ENCODE measurements at regions not wholly inside any gene's neighbourhood (a gene's known extent, or its start where the extent isn't known, plus 50 kb on each side); places are given as distances from the start of the nearest gene placed in this dataset.

- no peak for TF ChIP-seq PKNOX1 (IDR thresholded peaks at IDR 0.05)
- TF ChIP-seq PAX5 (IDR thresholded peaks at IDR 0.05; ENCODE audit: borderline replicate concordance, low read depth, low read length) = peak; percentile 76; the same call in 1 of the 2 replicates
- no peak for TF ChIP-seq ASH2L (IDR thresholded peaks at IDR 0.05; ENCODE audit: borderline replicate concordance, low read depth)
- no peak for TF ChIP-seq GATAD2B (conservative IDR thresholded peaks at IDR 0.05; ENCODE audit: low read depth)
- TF ChIP-seq TCF12 (IDR thresholded peaks at IDR 0.05; ENCODE audit: low read depth, low read length) = no peak
- no peak for TF ChIP-seq SRF (IDR thresholded peaks at IDR 0.05; ENCODE audit: low read depth in 2 of 2, low read length in 2 of 2)
- no peak for TF ChIP-seq IRF5 (IDR thresholded peaks at IDR 0.05; ENCODE audit: borderline replicate concordance)
- TF ChIP-seq RAD51 (IDR thresholded peaks at IDR 0.05) = no peak
- TF ChIP-seq IRF4 (IDR thresholded peaks at IDR 0.05; ENCODE audit: low read depth, low read length) = 0 out of 2 replicates have a peak, but pooled peaks have one; percentile 22
- no peak for TF ChIP-seq ZNF24 (IDR thresholded peaks at IDR 0.05)
- peak; percentile 68 for TF ChIP-seq JUNB (IDR thresholded peaks at IDR 0.05)
- peak; percentile 59; the same call in 1 of the 2 replicates for TF ChIP-seq NFIC (IDR thresholded peaks at IDR 0.05; ENCODE audit: low read depth, low read length)
- TF ChIP-seq GABPA (IDR thresholded peaks at IDR 0.05; ENCODE audit: low read depth) = no peak
- no peak for TF ChIP-seq ETV6 (conservative IDR thresholded peaks at IDR 0.05 in 1 of 2, IDR thresholded peaks at IDR 0.05 in 1 of 2; ENCODE audit: borderline replicate concordance in 1 of 2, low read depth in 1 of 2)
- TF ChIP-seq TARDBP (IDR thresholded peaks at IDR 0.05; ENCODE audit: borderline replicate concordance) = no peak
- TF ChIP-seq SREBF2 (IDR thresholded peaks at IDR 0.05; ENCODE audit: low read length) = no peak
- peak; percentile 40; the same call in 1 of the 2 replicates for TF ChIP-seq EED (IDR thresholded peaks at IDR 0.05; ENCODE audit: low read depth)
- peak; percentile 48; the same call in 1 of the 2 replicates for TF ChIP-seq CREM (IDR thresholded peaks at IDR 0.05; ENCODE audit: low read depth)
- no peak for TF ChIP-seq FOS (IDR thresholded peaks at IDR 0.05; ENCODE audit: borderline replicate concordance, extremely low read depth, insufficient read length)
- no peak for TF ChIP-seq IRF3 (IDR thresholded peaks at IDR 0.05)
- no peak for TF ChIP-seq ZNF207 (IDR thresholded peaks at IDR 0.05; ENCODE audit: borderline replicate concordance)
- TF ChIP-seq ELK1 (IDR thresholded peaks at IDR 0.05; ENCODE audit: low read depth, low read length) = no peak
- TF ChIP-seq RBBP5 (conservative IDR thresholded peaks at IDR 0.05) = no peak
- TF ChIP-seq ZBTB33 (IDR thresholded peaks at IDR 0.05) = no peak
- TF ChIP-seq POLR2AphosphoS2 (IDR thresholded peaks at IDR 0.05; ENCODE audit: low read depth, low read length) = no peak
Observed at GRCh38 chr4:140806163-140806562, 50.0 kb upstream of the TBC1D9 start (continued).
